ENCODE measurements at regions not wholly inside any gene's neighbourhood (a gene's known extent, or its start where the extent isn't known, plus 50 kb on each side); places are given as distances from the start of the nearest gene placed in this dataset.
"Not testable (repeated sequence)": the region's sequence is repeated elsewhere in the genome, so short reads cannot be mapped to it uniquely, and the experiment has no call there.

- DNase-seq = no peak
Measured at GRCh38 chr11:95432714-95433503, 201.9 kb upstream of the SESN3 start.

DNA sequence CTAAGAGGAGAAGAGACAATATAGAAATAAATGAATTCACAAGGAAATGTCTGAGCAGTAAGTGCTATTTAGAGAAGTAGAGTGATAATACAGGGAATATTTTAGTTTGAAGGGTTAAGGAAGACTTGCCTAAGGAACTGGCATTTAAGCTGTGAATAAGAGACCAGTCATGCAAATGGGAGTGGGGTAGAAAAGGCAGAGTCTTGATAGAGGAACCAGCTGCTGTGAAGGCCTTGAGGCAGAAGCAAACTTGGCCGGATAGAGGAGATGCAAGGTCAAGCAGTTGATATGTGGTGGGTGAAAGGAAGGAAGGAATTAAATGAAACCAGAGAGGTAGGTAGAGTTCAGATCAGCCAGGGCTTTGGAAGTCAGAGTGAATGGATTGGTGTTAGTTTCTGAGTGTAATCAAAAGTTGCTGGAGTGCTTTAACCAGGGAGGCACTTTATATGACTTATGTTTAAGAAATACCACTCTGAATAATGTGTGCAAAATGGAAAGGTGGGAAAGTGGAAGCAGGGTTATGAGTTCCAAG lies 198.4 kb upstream of the SESN3 start:
- no peak for DNase-seq

DNA sequence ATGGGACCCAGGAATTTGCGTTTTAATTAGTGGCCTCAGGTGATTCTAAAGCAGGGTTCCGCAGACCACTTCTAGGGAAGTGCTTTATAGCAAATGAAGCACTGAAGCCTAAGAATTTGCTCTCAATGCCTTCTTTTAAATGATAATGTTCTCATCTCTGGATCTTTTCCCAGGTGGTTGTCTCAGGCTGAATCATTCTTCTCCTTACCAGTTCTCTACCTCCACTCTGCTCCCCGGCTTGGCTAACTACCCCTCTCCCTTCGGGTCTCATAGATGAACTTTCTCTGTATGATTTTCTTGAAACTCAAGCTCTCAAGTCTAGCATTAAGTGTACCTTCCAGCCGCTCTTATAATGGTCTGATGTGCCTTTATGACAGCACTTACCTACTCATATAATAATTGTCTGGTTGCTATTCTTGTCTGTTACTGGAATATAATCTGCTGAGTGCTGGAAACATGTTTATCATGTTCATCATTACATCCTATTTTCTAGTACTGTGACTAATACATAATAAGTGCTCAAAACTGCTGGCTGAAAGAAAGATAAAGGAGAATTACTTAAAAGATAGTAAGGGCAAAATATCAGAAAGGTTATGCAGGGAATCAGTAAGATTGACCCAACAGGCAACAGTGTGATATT lies 195.9 kb upstream of the SESN3 start:
- no peak for DNase-seq

DNA sequence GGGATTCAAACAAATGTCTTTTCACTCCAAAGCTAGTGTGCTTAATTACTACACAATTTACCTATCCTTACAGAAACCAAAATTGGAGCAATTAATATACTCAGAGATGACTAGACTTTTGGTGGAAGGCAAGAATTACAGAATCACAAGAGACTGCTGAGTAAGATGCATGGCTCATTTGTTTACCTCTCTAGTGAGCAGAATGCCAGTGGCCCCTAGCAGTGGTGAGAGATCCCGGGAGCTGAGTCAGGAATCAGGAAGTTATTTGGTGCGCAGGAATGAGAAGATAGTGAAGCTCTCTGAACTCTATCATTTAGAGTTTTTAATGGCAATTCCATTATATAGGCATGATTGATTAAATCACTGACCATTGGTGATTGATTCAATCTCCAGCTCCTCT lies 188.9 kb upstream of the SESN3 start:
- DNase-seq = no peak

DNA sequence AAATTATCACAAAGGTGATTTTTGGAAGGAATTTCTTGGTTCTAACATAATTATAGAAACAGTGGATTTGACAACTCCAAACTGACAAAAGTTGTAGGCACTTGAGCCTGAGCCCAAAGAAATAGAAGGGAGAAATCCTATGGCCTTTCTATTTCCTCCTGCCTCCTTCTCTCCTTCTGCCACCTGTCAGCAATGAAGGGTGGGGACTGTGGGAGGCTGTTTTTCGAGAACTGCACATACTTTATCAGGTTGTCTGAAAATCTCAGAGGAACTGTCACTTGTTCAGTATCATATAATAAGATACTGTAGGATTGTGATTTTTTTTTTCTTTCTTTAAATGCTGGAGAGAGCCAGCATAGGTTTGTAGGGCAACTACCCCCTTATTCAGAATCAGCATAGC lies 187.9 kb upstream of the SESN3 start:
- no peak for DNase-seq

GRCh38 chr11:95417832-95418231 lies 186.8 kb upstream of the SESN3 start:
- no peak for DNase-seq

- no peak for DNase-seq
Measured at GRCh38 chr11:95415837-95416304, 184.9 kb upstream of the SESN3 start.

DNA sequence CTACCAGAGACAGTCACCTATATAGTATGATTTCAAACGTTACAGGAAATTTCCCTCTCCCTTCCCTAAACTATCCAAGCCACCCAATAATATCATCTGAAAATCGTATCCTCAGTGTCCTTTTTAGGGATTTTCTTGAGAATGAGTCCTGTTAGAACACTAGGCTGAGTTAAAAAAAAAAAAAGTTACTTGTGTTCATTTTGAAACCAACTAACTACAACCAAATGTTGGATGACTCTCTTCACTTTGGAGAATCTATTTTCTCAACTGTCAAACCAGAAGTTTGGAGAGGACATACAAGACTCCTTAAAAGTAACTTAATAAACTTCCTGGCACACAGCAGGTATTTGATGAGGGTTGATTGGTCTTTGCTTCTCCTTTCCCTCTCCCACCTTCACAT lies 183.2 kb upstream of the SESN3 start:
- no peak for DNase-seq

GRCh38 chr11:95413761-95414160 lies 182.8 kb upstream of the SESN3 start:
- DNase-seq = no peak

DNA sequence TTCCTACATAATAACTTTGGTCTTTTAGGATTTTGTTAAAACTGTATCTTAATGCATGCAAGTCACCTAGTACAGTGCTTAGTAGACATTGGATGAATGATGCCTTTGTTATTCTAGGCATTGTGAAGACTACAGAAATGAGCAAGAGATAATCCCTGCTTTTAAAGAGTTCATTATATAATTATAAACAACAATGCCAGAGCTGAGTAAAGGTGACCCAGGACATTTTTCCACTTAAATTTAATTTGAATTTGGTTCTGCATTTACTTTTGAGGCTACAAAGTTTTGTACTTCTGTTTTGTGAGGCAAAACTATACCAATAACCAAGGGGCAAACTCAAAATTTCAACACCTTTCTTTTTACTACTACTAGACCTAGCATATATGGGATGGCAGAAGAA lies 182.0 kb upstream of the SESN3 start:
- no peak for DNase-seq

DNA sequence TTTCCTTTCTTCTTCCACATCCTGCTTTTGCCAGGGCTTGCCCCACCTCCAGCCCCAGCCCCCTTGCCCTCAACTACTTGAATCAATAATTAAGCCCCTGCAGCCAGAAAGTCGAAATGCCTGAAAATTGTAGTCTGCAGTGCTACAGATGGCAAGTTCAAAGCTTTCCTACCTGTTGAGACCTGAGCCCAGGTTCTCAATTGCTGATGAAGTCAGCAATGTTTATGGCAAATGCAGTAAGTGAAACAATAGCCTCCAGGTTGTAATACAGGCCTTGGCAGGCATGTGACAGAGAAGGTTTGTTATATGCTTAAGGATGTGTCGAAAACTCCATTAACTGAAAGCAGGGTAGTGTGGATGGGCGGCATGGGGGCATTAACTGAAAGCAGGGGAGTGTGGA lies 181.1 kb upstream of the SESN3 start:
- no peak for DNase-seq

DNA sequence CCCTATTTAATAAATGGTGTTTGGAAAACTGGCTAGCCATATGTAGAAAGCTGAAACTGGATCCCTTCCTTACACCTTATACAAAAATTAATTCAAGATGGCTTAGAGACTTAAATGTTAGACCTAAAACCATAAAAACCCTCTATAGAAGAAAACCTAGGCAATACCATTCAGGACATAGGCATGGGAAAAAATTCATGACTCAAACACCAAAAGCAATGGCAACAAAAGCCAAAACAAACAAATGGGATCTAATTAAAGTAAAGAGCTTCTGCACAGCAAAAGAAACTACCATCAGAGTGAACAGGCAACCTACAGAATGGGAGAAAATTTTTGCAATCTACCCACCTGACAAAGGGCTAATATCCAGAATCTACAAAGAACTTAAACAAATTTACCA lies 179.7 kb upstream of the SESN3 start:
- DNase-seq = not testable (repeated sequence)

GRCh38 chr11:95406271-95406670 lies 175.3 kb upstream of the SESN3 start:
- no peak for DNase-seq

GRCh38 chr11:95404370-95404769 lies 173.4 kb upstream of the SESN3 start:
- DNase-seq = no peak

DNA sequence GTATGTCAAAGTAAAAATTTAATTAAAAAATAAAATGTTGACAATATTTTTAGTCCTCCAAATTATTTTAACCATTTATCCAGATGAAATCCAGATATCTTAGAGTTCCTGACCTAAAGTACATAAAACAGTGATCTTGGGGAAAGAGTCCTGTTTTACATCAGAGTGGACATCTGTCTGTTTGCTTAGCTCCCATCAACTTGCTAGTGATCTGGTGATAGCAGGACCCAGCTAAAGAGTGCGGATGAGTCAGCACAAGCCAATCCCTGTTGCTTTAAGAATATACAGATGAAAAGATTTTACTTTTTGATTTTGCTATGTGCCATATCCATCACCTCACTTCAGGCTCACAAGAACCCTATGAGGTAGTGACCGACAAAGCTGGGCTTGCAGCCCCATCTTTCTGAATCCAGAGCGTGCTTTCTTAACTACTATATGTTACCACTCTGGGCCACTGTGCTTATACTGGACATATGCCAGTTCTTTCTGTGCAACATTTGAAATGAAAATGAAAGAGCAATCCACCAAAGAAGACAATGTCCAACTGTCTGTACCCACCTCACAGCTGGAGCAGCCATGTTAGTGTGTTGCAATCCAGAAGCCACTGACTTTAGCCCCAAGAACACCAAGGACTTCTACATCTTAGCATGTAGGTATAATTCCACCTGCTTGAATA lies 167.6 kb upstream of the SESN3 start:
- DNase-seq = no peak

DNA sequence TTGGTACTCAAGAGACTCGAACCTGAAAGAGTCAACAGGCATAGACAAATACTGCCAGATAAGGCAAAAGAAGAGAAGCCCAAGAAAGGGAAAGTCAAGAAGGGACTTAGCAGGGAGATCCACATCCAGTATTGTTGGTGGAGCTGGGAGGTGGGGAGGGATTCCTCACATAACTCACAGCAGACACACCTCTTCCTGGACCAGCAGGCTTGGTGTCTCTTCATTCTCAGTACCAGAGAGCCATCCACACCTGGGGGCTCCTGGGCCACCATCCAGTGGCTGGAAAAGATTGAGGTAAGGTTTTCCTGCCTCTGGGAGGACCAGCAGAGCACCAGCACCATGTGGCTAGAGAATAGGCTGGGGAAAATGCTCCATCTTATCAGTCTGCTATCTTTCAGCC lies 161.6 kb upstream of the SESN3 start:
- no peak for DNase-seq

DNA sequence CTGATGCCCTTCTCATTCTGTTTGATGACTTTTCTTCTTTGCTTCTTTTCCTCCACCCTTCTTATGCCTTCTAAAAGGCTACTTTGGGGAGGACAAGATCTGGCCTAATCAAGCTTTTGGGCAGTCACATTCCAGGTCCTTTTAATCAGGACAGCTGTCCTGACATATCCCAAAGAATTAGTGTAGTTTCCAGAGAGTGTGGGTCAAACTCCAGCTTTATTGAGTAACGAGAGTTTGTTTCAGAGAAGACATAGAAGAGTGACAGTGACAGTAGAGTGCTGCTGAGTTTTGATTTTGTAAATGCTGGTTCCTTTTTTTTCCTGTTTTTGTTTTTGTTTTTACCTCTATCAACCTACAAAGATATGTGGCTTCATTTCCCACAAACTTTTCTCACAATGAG lies 158.4 kb upstream of the SESN3 start:
- no peak for DNase-seq

DNA sequence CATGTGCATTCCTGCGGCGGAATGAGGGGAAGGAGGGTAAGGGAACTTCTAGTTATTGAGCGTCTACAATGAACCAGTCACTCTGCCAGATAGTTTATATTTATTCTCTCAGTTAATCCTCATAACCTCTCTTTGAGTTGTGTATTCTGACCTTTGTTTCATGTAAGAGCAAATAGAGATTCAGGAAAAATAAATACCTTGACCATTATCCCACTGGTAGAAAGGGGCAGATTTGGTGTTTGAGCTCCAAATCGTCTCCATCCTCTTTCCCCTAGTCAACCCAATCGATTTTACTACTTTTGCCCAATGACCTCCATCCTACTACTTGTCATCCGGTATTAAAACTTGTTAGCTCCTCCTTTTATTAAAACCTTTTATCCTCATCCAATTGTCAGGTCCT lies 157.1 kb upstream of the SESN3 start:
- no peak for DNase-seq

DNA sequence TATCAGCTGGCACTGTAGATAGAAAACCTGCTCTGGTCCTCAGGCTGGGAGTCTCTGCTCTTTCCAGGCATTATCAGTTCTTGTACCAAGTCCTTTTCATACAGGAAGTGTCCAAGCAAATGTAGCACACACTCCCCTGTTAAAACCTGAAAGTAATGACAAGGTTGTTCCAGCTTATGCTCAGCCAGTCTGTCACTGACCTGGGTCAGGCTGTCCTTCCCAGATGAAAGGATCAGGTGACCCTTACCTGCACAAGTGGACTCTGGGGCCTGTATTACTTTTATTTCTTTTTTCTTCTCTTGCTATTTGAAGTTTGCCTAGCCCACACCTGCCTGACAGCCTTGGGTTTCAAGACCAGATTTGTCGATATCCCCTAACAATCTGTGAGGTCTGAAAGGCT lies 156.3 kb upstream of the SESN3 start:
- no peak for DNase-seq

DNA sequence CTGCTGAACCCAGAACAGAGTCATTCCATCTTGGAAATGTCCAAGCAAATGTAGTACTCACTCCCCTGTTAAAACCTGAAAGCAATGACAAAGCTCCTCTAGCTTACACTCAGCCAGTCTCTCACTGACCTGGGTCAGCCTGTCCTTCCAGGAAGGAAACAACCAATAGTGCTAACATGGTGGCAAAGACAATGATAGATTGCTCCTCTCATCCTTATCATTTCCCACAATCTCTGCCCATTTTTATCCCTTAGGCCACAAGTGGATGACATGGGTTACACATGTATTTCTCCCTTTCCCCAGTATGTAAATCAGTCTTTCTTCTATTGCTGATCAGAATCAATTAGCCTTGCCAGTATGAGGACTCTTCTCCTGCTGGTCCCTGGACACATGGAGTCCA lies 154.6 kb upstream of the SESN3 start:
- no peak for DNase-seq

DNA sequence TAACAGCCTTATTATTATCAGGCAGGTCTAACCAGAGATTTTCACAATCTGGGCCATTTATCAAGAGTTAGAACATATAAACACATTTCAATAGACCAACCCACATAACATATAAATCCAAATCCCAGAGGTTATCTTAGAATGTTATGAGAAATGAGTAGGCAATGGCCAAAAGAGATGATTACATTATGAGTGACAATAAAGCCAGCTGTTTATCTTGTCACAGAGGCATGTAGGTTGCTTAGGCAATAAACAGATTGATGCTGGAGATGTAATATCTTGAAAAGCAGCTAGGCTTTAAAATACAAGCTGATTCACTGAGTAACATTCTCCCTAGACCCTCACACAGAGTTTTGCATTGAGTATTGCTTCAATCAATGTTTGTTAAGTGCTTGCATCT lies 148.5 kb upstream of the SESN3 start:
- no peak for DNase-seq

DNA sequence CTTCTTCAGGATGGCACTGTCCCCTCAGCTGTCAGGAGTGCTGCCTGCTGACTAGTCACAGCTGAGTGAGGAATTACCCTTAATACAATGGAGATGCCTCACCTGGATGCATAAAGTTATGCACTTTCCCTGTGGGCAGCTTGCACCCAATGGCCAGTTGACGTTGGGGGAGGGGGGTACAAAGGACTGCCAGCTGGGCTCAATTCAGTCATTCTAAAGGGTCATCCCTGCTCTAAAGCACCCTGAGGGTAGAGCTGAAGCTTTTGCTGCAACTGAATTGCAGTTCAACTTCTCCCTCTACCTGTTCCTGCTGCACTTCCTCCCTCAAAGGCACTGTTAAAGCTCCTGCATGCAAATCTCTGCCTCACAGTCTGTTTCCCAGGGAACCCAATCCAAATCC lies 147.8 kb upstream of the SESN3 start:
- DNase-seq = no peak

GRCh38 chr11:95378111-95378510 lies 147.1 kb upstream of the SESN3 start:
- no peak for DNase-seq

DNA sequence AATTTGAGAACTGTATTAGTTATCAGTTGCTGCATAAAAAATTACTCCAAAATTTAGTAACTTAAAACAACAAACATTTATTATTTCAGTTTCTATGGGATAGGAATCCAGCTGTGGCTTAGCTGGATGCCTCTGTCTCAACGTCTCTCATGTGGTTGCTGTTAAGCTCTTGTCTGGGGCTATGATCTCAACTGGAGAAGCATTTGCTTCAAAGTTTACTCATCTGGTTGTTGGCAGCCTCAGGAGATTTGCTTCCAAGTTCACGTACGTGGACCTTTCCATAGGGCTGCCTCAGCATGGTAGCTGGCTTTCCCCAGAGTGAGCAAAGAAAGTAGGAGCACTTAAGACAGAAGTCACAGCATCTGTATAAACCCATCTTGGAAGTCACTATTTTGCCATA lies 144.9 kb upstream of the SESN3 start:
- no peak for DNase-seq

Data from activated T-cell treated with anti-CD3 and anti-CD28 coated beads, Interleukin-2, amount 50 U/mL, for 1 hour (primary cell).